ENCODE measurements at regions not wholly inside any gene's neighbourhood (a gene's known extent, or its start where the extent isn't known, plus 50 kb on each side); places are given as distances from the start of the nearest gene placed in this dataset.

DNA sequence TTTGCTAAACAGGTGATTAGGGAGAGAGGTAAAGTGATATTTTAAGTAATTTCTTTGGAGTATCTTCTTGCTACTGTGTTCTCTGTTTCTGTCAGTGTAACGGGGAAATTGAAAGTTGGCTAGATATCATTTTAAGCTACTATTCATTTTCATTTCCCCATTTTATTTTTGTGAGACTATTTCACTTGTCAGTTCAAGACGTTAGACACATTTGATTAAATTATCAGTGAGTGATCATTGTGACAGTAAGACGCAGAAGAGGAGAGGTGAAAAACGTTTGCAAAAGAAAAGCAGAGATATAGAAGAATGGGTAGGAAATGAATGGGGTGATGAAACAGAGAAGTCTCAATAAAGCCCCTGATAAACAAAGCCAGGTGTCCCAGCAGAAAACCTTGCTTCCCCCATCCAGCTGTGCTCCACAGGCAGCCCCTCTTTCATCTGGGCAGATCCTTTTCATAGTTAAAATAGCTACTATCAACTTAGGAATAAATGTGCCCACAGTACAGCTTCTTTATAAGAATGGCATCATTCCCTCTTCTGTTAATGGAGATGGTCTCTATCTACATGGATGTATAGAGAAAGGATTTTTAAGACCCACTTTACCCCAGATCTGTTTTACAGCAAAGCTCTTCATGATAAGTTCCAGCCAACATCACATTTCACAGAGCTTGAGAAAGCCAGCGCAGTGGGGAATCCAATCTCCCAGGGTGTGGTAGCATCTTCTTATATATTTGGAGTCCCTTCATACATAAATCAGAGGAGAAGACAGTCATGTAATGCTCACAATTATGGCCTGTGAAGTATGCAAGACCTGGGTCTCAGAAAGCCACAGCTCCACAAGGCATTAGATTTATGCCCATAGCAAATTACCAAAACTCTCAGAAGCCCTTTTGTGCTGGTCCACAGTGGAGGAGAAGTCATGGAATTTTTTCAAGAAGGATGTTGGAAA is 138.1 kb upstream of the ITGB1 start:
- TF ChIP-seq, protein P1, sequence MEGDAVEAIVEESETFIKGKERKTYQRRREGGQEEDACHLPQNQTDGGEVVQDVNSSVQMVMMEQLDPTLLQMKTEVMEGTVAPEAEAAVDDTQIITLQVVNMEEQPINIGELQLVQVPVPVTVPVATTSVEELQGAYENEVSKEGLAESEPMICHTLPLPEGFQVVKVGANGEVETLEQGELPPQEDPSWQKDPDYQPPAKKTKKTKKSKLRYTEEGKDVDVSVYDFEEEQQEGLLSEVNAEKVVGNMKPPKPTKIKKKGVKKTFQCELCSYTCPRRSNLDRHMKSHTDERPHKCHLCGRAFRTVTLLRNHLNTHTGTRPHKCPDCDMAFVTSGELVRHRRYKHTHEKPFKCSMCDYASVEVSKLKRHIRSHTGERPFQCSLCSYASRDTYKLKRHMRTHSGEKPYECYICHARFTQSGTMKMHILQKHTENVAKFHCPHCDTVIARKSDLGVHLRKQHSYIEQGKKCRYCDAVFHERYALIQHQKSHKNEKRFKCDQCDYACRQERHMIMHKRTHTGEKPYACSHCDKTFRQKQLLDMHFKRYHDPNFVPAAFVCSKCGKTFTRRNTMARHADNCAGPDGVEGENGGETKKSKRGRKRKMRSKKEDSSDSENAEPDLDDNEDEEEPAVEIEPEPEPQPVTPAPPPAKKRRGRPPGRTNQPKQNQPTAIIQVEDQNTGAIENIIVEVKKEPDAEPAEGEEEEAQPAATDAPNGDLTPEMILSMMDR (IDR thresholded peaks at IDR 0.05): no peak
- TF ChIP-seq EZH2 (IDR thresholded peaks at IDR 0.05; ENCODE audit: borderline replicate concordance, insufficient read depth, low read depth, low read length, poor library complexity, severe bottlenecking): no peak

All from B cell (primary cell).